Activated CD4-positive, alpha-beta T cell treated with anti-CD3 and anti-CD28 coated beads for 36 hours (primary cell): ENCODE measurements at regions not wholly inside any gene's neighbourhood (a gene's known extent, or its start where the extent isn't known, plus 50 kb on each side); places are given as distances from the start of the nearest gene placed in this dataset.

Source experiments
- ATAC-seq: fragments of 200-7000 bp; cut with Tn5 transposase; one replicate; pipeline ENCODE4 v1.10.0; 2021; ENCODE audit warnings: mild to moderate bottlenecking, moderate library complexity
- CTCF ChIA-PET: fragments of 350-600 bp; sonication (Branson Sonifier 250); formaldehyde crosslinking; loops from one replicate; lab custom pipeline; 2021; ENCODE audit warnings: antibody characterized with exemption; lab: Charles Lee
- POLR2A ChIA-PET: fragments of 350-600 bp; sonication (Branson Sonifier 250); formaldehyde crosslinking; loops from one replicate; lab custom pipeline; 2021; ENCODE audit warnings: antibody characterized with exemption, inconsistent platforms; lab: Charles Lee
- DNase-seq: peaks from one replicate; pipeline ENCODE4 v3.0.0-alpha.2; 2020
- H3K27ac Mint-ChIP-seq: one replicate; pipeline ENCODE4 v1.8.0; 2021; ENCODE audit warnings: mixed read lengths
- H3K27me3 Mint-ChIP-seq: one replicate; pipeline ENCODE4 v1.8.0; 2021; ENCODE audit warnings: mixed read lengths
- H3K36me3 Mint-ChIP-seq: one replicate; pipeline ENCODE4 v1.8.0; 2021; ENCODE audit warnings: low read depth, mixed read lengths
- H3K4me1 Mint-ChIP-seq: one replicate; pipeline ENCODE4 v1.8.0; 2021; ENCODE audit warnings: mixed read lengths
- H3K4me3 Mint-ChIP-seq: one replicate; pipeline ENCODE4 v1.8.0; 2021; ENCODE audit warnings: mild to moderate bottlenecking, moderate library complexity, mixed read lengths
- H3K9me3 Mint-ChIP-seq: one replicate; pipeline ENCODE4 v1.8.0; 2021; ENCODE audit warnings: low read depth, mixed read lengths
- intact Hi-C, 2 experiments: fragments of 100-400 bp; cut with DNase I in 1 of 2; cut with micrococcal nuclease in 1 of 2; formaldehyde crosslinking; loops; one replicate each; pipeline versions ENCODE4 v1.14.2 to v1.15.1; 2022 to 2024; cut with DNase I, micrococcal nuclease

GRCh38 chr21:38661197-38661871, 144.4 kb upstream of the ETS2 start:
- no peaks in the 10 kb centered on the region for H3K36me3 Mint-ChIP-seq
- POLR2A ChIA-PET = no interaction called here
- peak; percentile 44 for ATAC-seq
- H3K27ac Mint-ChIP-seq = no peak overlapping the region
- H3K4me3 Mint-ChIP-seq = peak overlapping the region; percentile 39
- H3K4me1 Mint-ChIP-seq = peaks cover 12% of the 10 kb centered on the region
- H3K27me3 Mint-ChIP-seq = peaks cover 59% of the 10 kb centered on the region
- peak; percentile 40 for DNase-seq
- H3K9me3 Mint-ChIP-seq = no peaks in the 10 kb centered on the region
- CTCF ChIA-PET = no interaction called here
- intact Hi-C loops = no loop called here

- peak overlapping the region; percentile 39 for H3K4me3 Mint-ChIP-seq
- H3K36me3 Mint-ChIP-seq = no peaks in the 10 kb centered on the region
- ChIA-PET CTCF (no interaction called here), POLR2A (no interaction called here)
- intact Hi-C loops = no loop called here
- no peaks in the 10 kb centered on the region for H3K9me3 Mint-ChIP-seq
- ATAC-seq (no peak), DNase-seq (no peak)
- peaks cover 12% of the 10 kb centered on the region for H3K4me1 Mint-ChIP-seq
- peaks cover 54% of the 10 kb centered on the region for H3K27me3 Mint-ChIP-seq
- no peak overlapping the region for H3K27ac Mint-ChIP-seq
Measured at GRCh38 chr21:38661889-38662568, 143.7 kb upstream of the ETS2 start.

- no peak overlapping the region for H3K27ac Mint-ChIP-seq
- no peaks in the 10 kb centered on the region for H3K36me3 Mint-ChIP-seq
- intact Hi-C loops = no loop called here
- H3K27me3 Mint-ChIP-seq = peaks cover 46% of the 10 kb centered on the region
- H3K4me1 Mint-ChIP-seq = peaks cover 12% of the 10 kb centered on the region
- ATAC-seq (no peak), DNase-seq (no peak)
- H3K9me3 Mint-ChIP-seq = no peaks in the 10 kb centered on the region
- ChIA-PET CTCF (no interaction called here), POLR2A (no interaction called here)
- H3K4me3 Mint-ChIP-seq = no peak overlapping the region
Measured at GRCh38 chr21:38663282-38663681, 142.4 kb upstream of the ETS2 start.

GRCh38 chr21:38664315-38664714, 141.4 kb upstream of the ETS2 start:
- POLR2A ChIA-PET = interaction anchor here (0.6 kb wide), 1 partner anchor 19 kb away, joined by 3 read pairs; no protein-coding TSS in a partner anchor
- CTCF ChIA-PET = no interaction called here
- DNase-seq (no peak), ATAC-seq (no peak)
- Mint-ChIP-seq H3K27ac (no peak overlapping the region), H3K4me3 (no peak overlapping the region), H3K27me3 (peaks cover 44% of the 10 kb centered on the region), H3K9me3 (no peaks in the 10 kb centered on the region), H3K36me3 (no peaks in the 10 kb centered on the region), H3K4me1 (peaks cover 12% of the 10 kb centered on the region)
- intact Hi-C loops = no loop called here

- no peak for DNase-seq
- ChIA-PET CTCF (no interaction called here), POLR2A (interaction anchor here (0.6 kb wide), 1 partner anchor 19 kb away, joined by 3 read pairs; no protein-coding TSS in a partner anchor)
- intact Hi-C loops = loop anchor here in 1 of 2 experiments (5.0 kb wide), 1 partner anchor 472 kb away; no protein-coding TSS in a partner anchor
- peaks cover 8% of the 10 kb centered on the region for H3K4me1 Mint-ChIP-seq
- H3K4me3 Mint-ChIP-seq = no peak overlapping the region
- ATAC-seq = no peak
- H3K27ac Mint-ChIP-seq = no peak overlapping the region
- H3K36me3 Mint-ChIP-seq = no peaks in the 10 kb centered on the region
- no peaks in the 10 kb centered on the region for H3K9me3 Mint-ChIP-seq
- peaks cover 38% of the 10 kb centered on the region for H3K27me3 Mint-ChIP-seq
Measured at GRCh38 chr21:38664841-38665240, 140.9 kb upstream of the ETS2 start.

- ChIA-PET POLR2A (interaction anchor here (0.6 kb wide), 1 partner anchor 431 kb away, joined by 3 read pairs; no protein-coding TSS in a partner anchor), CTCF (interaction anchor here (0.6 kb wide), 1 partner anchor 736 kb away, joined by 3 read pairs; no protein-coding TSS in a partner anchor)
- intact Hi-C loops = loop anchor here in 1 of 2 experiments (5.0 kb wide), 1 partner anchor 470 kb away; no protein-coding TSS in a partner anchor
- no peak overlapping the region for H3K27ac Mint-ChIP-seq
- H3K27me3 Mint-ChIP-seq = peaks cover 23% of the 10 kb centered on the region
- H3K9me3 Mint-ChIP-seq = no peaks in the 10 kb centered on the region
- no peaks in the 10 kb centered on the region for H3K36me3 Mint-ChIP-seq
- no peak overlapping the region for H3K4me3 Mint-ChIP-seq
- no peak for ATAC-seq
- DNase-seq = peak; percentile 10
- no peaks in the 10 kb centered on the region for H3K4me1 Mint-ChIP-seq
Measured at GRCh38 chr21:38667291-38667870, 138.3 kb upstream of the ETS2 start.

- no peak for DNase-seq
- H3K36me3 Mint-ChIP-seq = no peaks in the 10 kb centered on the region
- no peak overlapping the region for H3K4me3 Mint-ChIP-seq
- CTCF ChIA-PET = interaction anchor here (0.6 to 1.9 kb wide), 2 partner anchors 470 to 735 kb away, joined by 3 to 8 read pairs; no protein-coding TSS in a partner anchor
- intact Hi-C loops = loop anchor here in 1 of 2 experiments (5.0 kb wide), 1 partner anchor 469 kb away; no protein-coding TSS in a partner anchor
- POLR2A ChIA-PET = no interaction called here
- peaks cover 19% of the 10 kb centered on the region for H3K27me3 Mint-ChIP-seq
- H3K4me1 Mint-ChIP-seq = no peaks in the 10 kb centered on the region
- H3K9me3 Mint-ChIP-seq = no peaks in the 10 kb centered on the region
- no peak for ATAC-seq
- H3K27ac Mint-ChIP-seq = no peak overlapping the region
Measured at GRCh38 chr21:38668067-38668466, 137.7 kb upstream of the ETS2 start.

GRCh38 chr21:38668541-38668940, 137.2 kb upstream of the ETS2 start:
- no peak overlapping the region for H3K27ac Mint-ChIP-seq
- peaks cover 17% of the 10 kb centered on the region for H3K27me3 Mint-ChIP-seq
- CTCF ChIA-PET = interaction anchor here (0.6 to 1.9 kb wide), 3 partner anchors 66 to 469 kb away, joined by 3 to 8 read pairs (median 4); no protein-coding TSS in a partner anchor
- no peak for ATAC-seq
- no peaks in the 10 kb centered on the region for H3K9me3 Mint-ChIP-seq
- DNase-seq = no peak
- no peaks in the 10 kb centered on the region for H3K4me1 Mint-ChIP-seq
- POLR2A ChIA-PET = no interaction called here
- intact Hi-C loops = loop anchor here in 1 of 2 experiments (5.0 kb wide), 1 partner anchor 469 kb away; no protein-coding TSS in a partner anchor
- H3K36me3 Mint-ChIP-seq = no peaks in the 10 kb centered on the region
- H3K4me3 Mint-ChIP-seq = no peak overlapping the region

GRCh38 chr21:38669186-38669585, 136.5 kb upstream of the ETS2 start:
- H3K27me3 Mint-ChIP-seq = peaks cover 15% of the 10 kb centered on the region
- POLR2A ChIA-PET = no interaction called here
- H3K36me3 Mint-ChIP-seq = no peaks in the 10 kb centered on the region
- no peak overlapping the region for H3K27ac Mint-ChIP-seq
- no peak overlapping the region for H3K4me3 Mint-ChIP-seq
- no peak for ATAC-seq
- CTCF ChIA-PET = interaction anchor here (0.6 to 1.9 kb wide), 3 partner anchors 66 to 469 kb away, joined by 3 to 8 read pairs (median 4); no protein-coding TSS in a partner anchor
- no peaks in the 10 kb centered on the region for H3K9me3 Mint-ChIP-seq
- intact Hi-C loops = loop anchor here in 1 of 2 experiments (5.0 kb wide), 1 partner anchor 468 kb away; no protein-coding TSS in a partner anchor
- no peaks in the 10 kb centered on the region for H3K4me1 Mint-ChIP-seq
- DNase-seq = peak; percentile 25

- Mint-ChIP-seq H3K4me3 (no peak overlapping the region), H3K36me3 (no peaks in the 10 kb centered on the region), H3K27ac (no peak overlapping the region), H3K9me3 (no peaks in the 10 kb centered on the region), H3K4me1 (no peaks in the 10 kb centered on the region), H3K27me3 (peaks cover 6% of the 10 kb centered on the region)
- POLR2A ChIA-PET = no interaction called here
- no peak for DNase-seq
- intact Hi-C loops = no loop called here
- CTCF ChIA-PET = interaction anchor here (0.7 kb wide), 1 partner anchor 469 kb away, joined by 5 read pairs; no protein-coding TSS in a partner anchor
- no peak for ATAC-seq
Measured at GRCh38 chr21:38670861-38671260, 134.9 kb upstream of the ETS2 start.

- CTCF ChIA-PET = interaction anchor here (0.7 kb wide), 1 partner anchor 1589 kb away, joined by 3 read pairs; no protein-coding TSS in a partner anchor
- ATAC-seq (no peak), DNase-seq (no peak)
- no peaks in the 10 kb centered on the region for H3K36me3 Mint-ChIP-seq
- H3K9me3 Mint-ChIP-seq = no peaks in the 10 kb centered on the region
- H3K27me3 Mint-ChIP-seq = peaks cover 11% of the 10 kb centered on the region
- intact Hi-C loops = no loop called here
- POLR2A ChIA-PET = interaction anchor here (0.7 kb wide), 1 partner anchor 167 kb away, joined by 3 read pairs; no protein-coding TSS in a partner anchor
- no peak overlapping the region for H3K27ac Mint-ChIP-seq
- no peak overlapping the region for H3K4me3 Mint-ChIP-seq
- no peaks in the 10 kb centered on the region for H3K4me1 Mint-ChIP-seq
Measured at GRCh38 chr21:38671773-38672172, 134.0 kb upstream of the ETS2 start.
